ENCODE measurements at regions not wholly inside any gene's neighbourhood (a gene's known extent, or its start where the extent isn't known, plus 50 kb on each side); places are given as distances from the start of the nearest gene placed in this dataset.
"Not testable (repeated sequence)": the region's sequence is repeated elsewhere in the genome, so short reads cannot be mapped to it uniquely, and the experiment has no call there.

DNA sequence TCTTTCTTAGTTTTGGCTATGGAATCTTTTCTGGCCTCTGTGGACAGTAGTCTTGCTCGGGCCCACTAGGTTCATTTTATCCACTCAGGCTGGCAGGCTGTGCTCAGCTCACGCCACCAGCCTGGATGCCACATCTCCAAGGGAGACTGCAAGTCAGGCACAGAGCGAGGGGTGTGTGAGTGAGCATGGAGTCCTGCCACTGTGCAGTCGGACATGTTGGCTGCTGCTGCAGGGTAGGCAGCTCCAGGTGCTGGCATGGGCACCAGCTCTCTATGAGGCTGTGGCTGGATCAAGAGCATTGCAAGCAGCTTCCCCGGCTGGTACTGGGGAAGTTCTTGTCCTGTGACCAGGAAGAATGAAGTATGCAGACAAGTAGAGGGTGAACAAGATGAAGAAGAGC lies 158.9 kb downstream of the PCTP start:
- no peak for DNase-seq

DNA sequence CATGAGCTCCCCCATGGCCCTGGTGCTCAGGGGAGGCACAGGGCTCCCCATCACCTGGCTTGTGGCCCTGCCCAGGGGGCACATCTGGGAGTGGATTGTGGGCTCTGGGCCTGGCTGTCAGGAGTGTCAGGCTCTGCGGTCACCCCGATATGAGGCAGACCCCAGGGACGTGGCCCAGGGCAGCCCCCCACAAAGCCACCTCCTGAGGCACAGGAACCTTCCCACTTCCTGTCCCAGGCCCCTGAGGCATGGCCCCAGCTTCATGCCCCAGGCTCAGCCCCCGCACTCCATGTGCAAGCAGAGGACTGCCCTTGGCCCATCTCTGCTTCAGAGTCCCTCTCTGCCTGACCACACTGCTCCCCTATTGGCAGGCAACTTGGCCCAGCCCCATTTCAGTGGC lies 160.3 kb downstream of the PCTP start:
- no peak for DNase-seq

GRCh38 chr17:55925440-55925839 lies 174.6 kb downstream of the PCTP start:
- DNase-seq: no peak

GRCh38 chr17:55926276-55926990 lies 175.6 kb downstream of the PCTP start:
- DNase-seq: no peak

DNA sequence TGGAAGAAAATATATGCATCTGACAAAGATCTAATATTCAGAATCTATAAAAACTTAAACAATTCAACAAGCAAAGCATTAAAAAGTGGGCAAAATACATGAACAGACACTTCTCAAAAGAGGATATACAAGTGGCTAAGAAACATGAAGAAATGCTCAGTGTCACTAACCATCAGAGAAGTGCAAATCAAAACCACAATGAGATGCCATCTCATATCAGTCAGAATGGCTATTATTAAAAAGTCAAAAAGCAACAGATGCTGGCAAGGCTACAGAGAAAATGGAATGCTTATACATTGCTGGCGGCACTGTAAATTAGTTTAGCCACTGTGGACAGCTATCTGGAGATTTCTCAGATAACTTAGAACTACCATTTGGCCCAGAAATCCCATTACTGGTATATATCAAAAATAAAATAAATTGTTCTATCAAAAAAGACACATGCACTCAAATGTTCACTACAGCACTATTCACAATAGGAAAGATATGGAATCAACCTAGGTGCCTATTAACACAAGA lies 179.5 kb downstream of the PCTP start:
- no peak for DNase-seq

- no peak for DNase-seq
These were observed 180.6 kb downstream of the PCTP start for GRCh38 chr17:55931446-55931845.

GRCh38 chr17:55932973-55933372 lies 182.1 kb downstream of the PCTP start:
- no peak for DNase-seq

DNA sequence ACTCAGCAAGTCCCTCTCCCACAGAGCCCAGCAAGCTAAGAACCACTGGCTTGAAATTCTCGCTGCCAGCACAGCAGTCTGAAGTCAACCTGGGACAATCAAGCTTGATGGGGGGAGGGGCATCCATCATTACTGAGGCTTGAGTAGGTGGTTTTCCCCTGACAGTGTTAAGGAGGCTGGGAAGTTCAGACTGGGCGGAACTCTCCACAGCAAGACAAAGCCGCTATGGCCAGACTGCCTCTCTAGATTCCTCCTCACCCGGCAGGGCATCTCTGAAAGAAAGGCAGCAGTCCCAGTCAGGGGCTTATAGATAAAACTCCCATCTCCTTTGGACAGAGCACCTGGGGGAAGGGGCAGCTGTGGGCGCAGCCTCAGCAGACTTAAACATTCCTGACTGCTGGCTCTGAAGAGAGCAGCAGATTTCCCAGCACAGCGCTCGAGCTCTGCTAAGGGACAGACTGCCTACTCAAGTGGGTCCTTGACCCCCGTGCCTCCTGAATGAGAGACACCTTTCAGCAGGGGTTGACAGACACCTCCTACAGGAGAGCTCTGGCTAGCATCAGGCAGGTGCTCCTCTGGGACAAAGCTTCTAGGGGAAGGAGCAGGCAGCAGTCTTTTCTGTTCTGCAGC lies 188.4 kb downstream of the PCTP start:
- not testable (repeated sequence) for DNase-seq

- DNase-seq: no peak
These were observed 193.5 kb upstream of the ANKFN1 start for GRCh38 chr17:55959756-55960155.

- DNase-seq: no peak
These were observed 191.9 kb upstream of the ANKFN1 start for GRCh38 chr17:55961386-55961785.

DNA sequence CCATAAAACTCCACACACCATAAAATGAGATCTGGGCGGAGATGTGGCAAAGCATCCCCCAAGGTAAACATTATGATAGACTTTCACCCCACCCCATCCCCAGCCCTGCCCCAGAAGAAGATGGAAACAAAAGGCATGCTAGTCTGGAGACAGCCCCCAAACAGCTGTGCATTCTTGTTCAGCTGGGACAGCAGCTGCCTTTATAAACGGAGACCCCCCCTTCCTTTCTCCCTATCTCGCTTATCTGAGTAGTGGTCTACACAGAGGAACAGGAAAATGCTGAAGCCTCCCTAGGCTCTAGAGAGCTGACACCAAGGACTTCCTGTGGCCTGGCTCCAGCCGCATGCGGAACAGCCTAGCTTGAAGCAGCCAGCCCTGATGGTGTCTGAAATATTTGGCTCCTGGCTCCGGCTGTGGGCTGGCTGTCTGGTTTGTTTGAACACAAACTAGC lies 190.3 kb upstream of the ANKFN1 start:
- DNase-seq: no peak

- DNase-seq: no peak
These were observed 189.1 kb upstream of the ANKFN1 start for GRCh38 chr17:55964191-55964590.

DNA sequence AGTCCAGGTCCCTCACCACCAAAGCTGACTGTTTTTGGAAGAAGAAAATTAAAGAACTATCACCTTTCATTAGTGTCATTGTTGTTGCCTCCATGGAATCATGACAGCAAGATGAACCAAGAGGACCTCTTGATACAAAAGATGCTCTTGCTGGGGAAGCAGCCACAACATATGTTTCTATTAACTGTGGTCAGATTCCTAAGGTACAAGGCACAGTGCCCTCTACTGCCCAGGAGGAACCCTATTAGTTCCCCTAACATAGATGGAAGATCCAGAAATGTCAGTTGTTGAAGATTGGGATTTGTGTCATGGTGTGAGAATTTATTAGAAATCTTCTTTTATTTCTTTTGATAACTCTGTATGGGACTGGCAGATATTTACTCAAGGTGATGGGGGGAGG lies 188.2 kb upstream of the ANKFN1 start:
- no peak for DNase-seq

DNA sequence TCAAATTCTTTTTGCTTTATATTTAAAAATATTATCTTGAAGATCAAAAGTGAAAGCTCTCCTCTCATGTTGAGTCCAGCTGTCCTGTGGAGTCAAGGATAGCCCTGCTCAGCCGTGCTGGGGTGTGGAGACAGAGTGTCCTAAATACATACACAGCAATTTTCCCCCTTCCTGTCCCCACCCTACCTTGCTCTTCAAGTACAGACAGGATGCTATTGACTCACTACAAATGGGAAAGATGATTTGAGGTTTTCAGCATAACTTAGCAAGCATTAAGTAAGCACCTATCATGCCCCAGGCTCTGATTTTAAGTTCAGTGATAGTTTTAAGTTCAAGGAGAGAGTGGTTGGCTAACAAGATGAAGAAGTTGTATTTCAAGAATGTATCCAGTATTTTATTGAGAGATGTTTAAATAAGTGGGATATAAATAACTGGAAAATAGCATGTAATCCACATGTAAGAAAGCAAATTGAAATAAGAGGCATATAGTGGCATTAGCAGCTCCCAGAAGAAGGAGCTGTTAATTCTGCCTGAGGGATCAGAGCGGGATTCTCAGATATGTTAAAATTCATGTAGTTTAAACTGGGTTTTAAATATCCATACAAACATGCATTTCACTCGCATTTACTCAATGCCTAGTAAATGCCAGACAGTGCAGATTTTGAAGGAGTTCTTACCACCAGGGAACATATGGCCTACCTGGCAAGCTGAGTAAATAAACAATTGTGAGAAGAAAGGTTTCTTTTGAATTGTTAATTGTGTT lies 183.5 kb upstream of the ANKFN1 start:
- no peak for DNase-seq

- DNase-seq: no peak
These were observed 174.7 kb upstream of the ANKFN1 start for GRCh38 chr17:55978578-55978977.

- no peak for DNase-seq
These were observed 170.2 kb upstream of the ANKFN1 start for GRCh38 chr17:55983096-55983495.

DNA sequence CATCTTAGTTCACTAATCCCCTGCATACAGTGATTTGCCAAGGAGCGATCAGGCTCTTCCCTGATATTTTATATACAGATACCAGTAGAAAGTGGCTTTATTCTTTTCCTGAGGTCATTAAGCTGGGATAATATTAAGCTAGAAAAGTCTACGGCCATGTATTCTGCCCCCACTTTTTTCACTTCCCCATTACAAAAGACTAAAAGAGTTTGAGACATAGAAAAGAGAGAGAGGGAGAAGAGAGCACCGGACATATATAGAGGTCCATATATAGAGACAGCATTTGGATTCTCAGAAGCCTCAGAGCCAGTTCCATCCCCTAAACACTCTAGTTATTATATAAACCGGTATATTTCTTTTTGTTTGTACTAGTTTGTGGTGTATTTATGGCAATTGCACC lies 166.5 kb upstream of the ANKFN1 start:
- DNase-seq: no peak

GRCh38 chr17:55988861-55989260 lies 164.4 kb upstream of the ANKFN1 start:
- no peak for DNase-seq

DNA sequence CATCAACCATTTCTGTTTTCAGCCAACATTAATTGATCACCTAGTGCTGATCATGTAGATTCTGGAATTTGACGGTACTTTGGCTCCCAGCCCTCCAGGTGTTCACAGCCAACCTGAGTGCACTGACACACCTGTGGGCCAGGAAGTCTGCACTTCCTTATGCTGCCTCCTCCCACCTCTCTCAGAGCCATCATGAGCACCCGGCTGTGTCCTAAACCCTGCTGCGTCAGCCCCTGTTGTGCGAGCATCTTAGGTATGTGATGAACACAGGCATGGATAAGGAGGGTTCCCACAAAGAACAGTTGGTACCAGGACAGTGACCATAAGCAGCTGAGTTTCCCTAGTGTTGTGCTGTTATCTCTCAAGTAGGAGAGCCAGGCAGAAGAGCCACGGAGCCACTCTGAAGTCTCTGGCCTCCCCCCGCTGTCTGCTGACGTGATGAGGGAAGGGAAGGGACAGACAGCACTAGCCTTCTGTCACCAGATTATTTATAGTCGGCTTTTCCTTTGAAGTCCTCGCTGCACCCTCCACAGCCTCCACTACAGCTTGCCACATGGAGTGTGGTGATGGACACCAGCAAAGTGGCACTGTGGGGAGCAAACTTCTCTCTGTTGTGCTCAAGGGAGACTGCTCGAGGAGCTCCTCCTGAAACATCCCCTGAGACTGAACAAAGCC lies 162.8 kb upstream of the ANKFN1 start:
- no peak for DNase-seq

GRCh38 chr17:55996826-55997225 lies 156.4 kb upstream of the ANKFN1 start:
- DNase-seq: no peak

DNA sequence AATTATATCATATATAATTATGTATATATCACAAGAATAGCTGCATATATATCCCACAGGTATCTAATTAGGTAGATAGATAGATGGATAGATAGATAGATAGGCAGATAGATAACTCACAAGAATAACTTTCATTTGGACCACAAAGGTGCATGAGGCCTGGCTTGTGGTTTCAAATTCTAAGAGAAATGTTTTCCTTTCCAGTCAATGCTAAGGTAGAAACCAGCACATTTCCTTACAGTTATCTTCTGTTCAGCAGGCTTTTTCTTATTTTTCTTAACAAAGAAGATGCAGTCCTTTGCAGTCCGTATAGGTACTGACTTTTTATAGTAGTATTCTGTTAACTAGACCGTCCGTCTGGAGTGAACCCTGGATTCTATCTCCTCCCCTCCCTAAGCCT lies 152.9 kb upstream of the ANKFN1 start:
- DNase-seq: no peak

GRCh38 chr17:56002656-56003055 lies 150.6 kb upstream of the ANKFN1 start:
- DNase-seq: not testable (repeated sequence)
